ENCODE measurements at regions not wholly inside any gene's neighbourhood (a gene's known extent, or its start where the extent isn't known, plus 50 kb on each side); places are given as distances from the start of the nearest gene placed in this dataset.

DNA sequence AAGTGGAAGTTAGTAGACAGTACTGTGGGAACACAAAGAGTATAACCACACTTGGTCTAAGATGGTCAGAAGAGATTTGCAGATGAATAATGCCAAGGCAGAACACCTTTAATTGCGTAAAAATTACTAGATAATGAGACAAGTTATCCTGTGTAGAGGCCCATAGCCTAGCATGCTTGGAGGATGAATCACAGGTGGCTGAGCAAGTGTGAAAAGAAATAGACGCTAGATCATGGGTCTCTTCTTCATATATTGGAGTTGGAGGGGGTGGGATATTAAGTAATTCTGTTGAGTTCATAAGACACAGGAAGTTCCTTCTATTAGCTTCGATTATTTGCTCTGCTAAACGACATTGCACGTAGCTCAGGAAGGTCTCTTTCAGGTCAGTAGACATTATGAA lies 454.3 kb upstream of the LMO3 start:
- no peaks in the 10 kb centered on the region for H3K79me2 ChIP-seq (ENCODE audit: control insufficient read depth, insufficient read depth, low read length)
- DNase-seq (ENCODE audit: extremely low read depth in 1 of 4, low spot score in 3 of 4) (no peak), ATAC-seq (no peak), FAIRE-seq (no peak)
- CTCF ChIA-PET (ENCODE audit: low intra/inter-chr PET ratio) = no interaction called here
- no peaks in the 10 kb centered on the region for H3K9me1 ChIP-seq (ENCODE audit: control insufficient read depth, insufficient read depth, low read length)
- TF ChIP-seq ZNF282 (CRISPR knock-in tag; IDR thresholded peaks at IDR 0.05) (no peak), HNRNPL (IDR thresholded peaks at IDR 0.05; ENCODE audit: low read depth, low read length) (no peak), RAD51 (IDR thresholded peaks at IDR 0.05; ENCODE audit: borderline replicate concordance, low read depth) (no peak), ARID1B (IDR thresholded peaks at IDR 0.05) (no peak), ZNF354B (CRISPR knock-in tag; IDR thresholded peaks at IDR 0.05) (no peak), SMARCA4 (IDR thresholded peaks at IDR 0.05) (no peak), PPARD (CRISPR knock-in tag; IDR thresholded peaks at IDR 0.05) (no peak), GATAD2B (IDR thresholded peaks at IDR 0.05; ENCODE audit: borderline replicate concordance) (no peak), TAL1 (IDR thresholded peaks at IDR 0.05) (no peak), MYC (IDR thresholded peaks at IDR 0.05; ENCODE audit: low read depth, low read length) (no peak), MYC (CRISPR knock-in tag; IDR thresholded peaks at IDR 0.05; ENCODE audit: borderline replicate concordance, low read depth) (no peak), HDAC3 (IDR thresholded peaks at IDR 0.05; ENCODE audit: borderline replicate concordance, partially characterized antibody) (no peak), NFRKB (IDR thresholded peaks at IDR 0.05; ENCODE audit: low read depth) (no peak), ZBTB49 (CRISPR knock-in tag; IDR thresholded peaks at IDR 0.05; ENCODE audit: borderline replicate concordance) (no peak), SOX6 (IDR thresholded peaks at IDR 0.05) (no peak), CBX8 (IDR thresholded peaks at IDR 0.05; ENCODE audit: borderline replicate concordance, extremely low read depth, low read depth, low read length, poor library complexity, severe bottlenecking) (no peak), BRCA1 (IDR thresholded peaks at IDR 0.05) (no peak), BRCA1 (CRISPR knock-in tag; IDR thresholded peaks at IDR 0.05) (no peak), TSC22D4 (tag; IDR thresholded peaks at IDR 0.05) (no peak), ELF4 (CRISPR knock-in tag; IDR thresholded peaks at IDR 0.05) (no peak), RHOXF2B (CRISPR knock-in tag; conservative IDR thresholded peaks at IDR 0.05) (no peak)
- H3K9ac ChIP-seq (ENCODE audit: insufficient read depth in 1 of 2, low read depth in 2 of 2, low read length in 2 of 2) = no peak overlapping the region
- no peak overlapping the region for H3K4me3 ChIP-seq
- H3K4me1 ChIP-seq (replicated peaks in 1 of 2; ENCODE audit: control insufficient read depth in 2 of 2, insufficient read depth in 2 of 2, low read length in 2 of 2) = no peaks in the 10 kb centered on the region
- intact Hi-C loops (cut with micrococcal nuclease) = no loop called here
- no peaks in the 10 kb centered on the region for H4K20me1 ChIP-seq (replicated peaks; ENCODE audit: control insufficient read depth, insufficient read depth, low read length)
- H3K4me2 ChIP-seq (ENCODE audit: insufficient read depth, low read length) = no peak overlapping the region
- no peaks in the 10 kb centered on the region for H3K9me3 ChIP-seq (replicated peaks; ENCODE audit: control insufficient read depth, insufficient read depth, low read depth, low read length)
- POLR2A ChIA-PET = no interaction called here
- H2AFZ ChIP-seq (ENCODE audit: low read depth, low read length) = no peak overlapping the region
- in situ Hi-C loops (cut with MboI) = no loop called here
- no TSS peak for BruUV-seq (replicated peaks)
- 0% methylated on average over 5 of the region's 5 CpGs for WGBS (ENCODE audit: insufficient coverage, low coverage, missing lambda C conversion rate)
- H3K36me3 ChIP-seq (ENCODE audit: control insufficient read depth, insufficient read depth, low read length) = no peaks in the 10 kb centered on the region
- H3K27ac ChIP-seq (ENCODE audit: extremely low read depth, low read depth, low read length) = no peak overlapping the region
- no peaks in the 10 kb centered on the region for H3K27me3 ChIP-seq (ENCODE audit: control insufficient read depth in 2 of 2, insufficient read depth in 2 of 2, low read length in 2 of 2)

All from K562 (cell line).